ENCODE measurements at regions not wholly inside any gene's neighbourhood (a gene's known extent, or its start where the extent isn't known, plus 50 kb on each side); places are given as distances from the start of the nearest gene placed in this dataset.

DNA sequence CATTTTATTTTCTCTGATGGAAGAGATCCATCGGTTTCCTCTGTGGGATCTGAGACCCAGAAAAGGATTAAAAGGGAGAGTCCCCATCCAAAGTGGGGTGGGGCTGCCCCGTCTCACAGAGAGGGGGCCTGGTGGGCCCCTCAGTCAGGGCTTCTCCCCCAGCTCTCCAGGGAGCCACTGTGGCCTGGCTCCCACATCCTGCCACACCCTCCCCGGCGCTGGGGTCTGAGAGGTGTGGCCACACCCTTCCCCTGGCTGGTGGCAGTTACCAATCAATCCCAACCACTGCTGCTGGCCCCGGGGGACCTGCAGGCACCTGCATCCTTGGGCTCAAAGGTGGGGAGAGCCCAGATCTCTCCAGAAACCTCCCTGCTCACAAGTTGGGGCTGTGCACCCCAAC lies 161.8 kb upstream of the IQSEC1 start:
- WGBS, 2 experiments (ENCODE audit: insufficient coverage in 1 of 2, insufficient read length in 1 of 2): 79 to 84% methylated on average over 2 to 5 of the region's 5 CpGs
- no peak overlapping the region for H3K27ac ChIP-seq (ENCODE audit: low read depth, low read length)
- no peak overlapping the region for H3K4me3 ChIP-seq (ENCODE audit: low read length)
- no peaks in the 10 kb centered on the region for H3K9me3 ChIP-seq (ENCODE audit: control insufficient read depth, low read length)
- Mint-ChIP-seq H3K4me1 (peaks cover 15% of the 10 kb centered on the region), H3K9me3 (no peaks in the 10 kb centered on the region), H3K4me3 (no peak overlapping the region), H3K27ac (peak overlapping the region; percentile 4), H3K36me3 (ENCODE audit: low read depth) (no peaks in the 10 kb centered on the region), H3K27me3 (ENCODE audit: insufficient read depth) (no peaks in the 10 kb centered on the region)
- no peaks in the 10 kb centered on the region for H3K4me1 ChIP-seq (ENCODE audit: control insufficient read depth, insufficient read depth, low read length)
- H3K27me3 ChIP-seq (ENCODE audit: control insufficient read depth, insufficient read depth, low read length, poor library complexity, severe bottlenecking): no peaks in the 10 kb centered on the region
- no peak overlapping the region for H3K9ac ChIP-seq (ENCODE audit: extremely low read depth, low read length, poor library complexity, severe bottlenecking)
- no peak for DNase-seq
- TF ChIP-seq, protein P1, sequence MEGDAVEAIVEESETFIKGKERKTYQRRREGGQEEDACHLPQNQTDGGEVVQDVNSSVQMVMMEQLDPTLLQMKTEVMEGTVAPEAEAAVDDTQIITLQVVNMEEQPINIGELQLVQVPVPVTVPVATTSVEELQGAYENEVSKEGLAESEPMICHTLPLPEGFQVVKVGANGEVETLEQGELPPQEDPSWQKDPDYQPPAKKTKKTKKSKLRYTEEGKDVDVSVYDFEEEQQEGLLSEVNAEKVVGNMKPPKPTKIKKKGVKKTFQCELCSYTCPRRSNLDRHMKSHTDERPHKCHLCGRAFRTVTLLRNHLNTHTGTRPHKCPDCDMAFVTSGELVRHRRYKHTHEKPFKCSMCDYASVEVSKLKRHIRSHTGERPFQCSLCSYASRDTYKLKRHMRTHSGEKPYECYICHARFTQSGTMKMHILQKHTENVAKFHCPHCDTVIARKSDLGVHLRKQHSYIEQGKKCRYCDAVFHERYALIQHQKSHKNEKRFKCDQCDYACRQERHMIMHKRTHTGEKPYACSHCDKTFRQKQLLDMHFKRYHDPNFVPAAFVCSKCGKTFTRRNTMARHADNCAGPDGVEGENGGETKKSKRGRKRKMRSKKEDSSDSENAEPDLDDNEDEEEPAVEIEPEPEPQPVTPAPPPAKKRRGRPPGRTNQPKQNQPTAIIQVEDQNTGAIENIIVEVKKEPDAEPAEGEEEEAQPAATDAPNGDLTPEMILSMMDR (conservative IDR thresholded peaks at IDR 0.05): no peak
- no peaks in the 10 kb centered on the region for H3K36me3 ChIP-seq (ENCODE audit: control insufficient read depth, insufficient read depth, low read length)

DNA sequence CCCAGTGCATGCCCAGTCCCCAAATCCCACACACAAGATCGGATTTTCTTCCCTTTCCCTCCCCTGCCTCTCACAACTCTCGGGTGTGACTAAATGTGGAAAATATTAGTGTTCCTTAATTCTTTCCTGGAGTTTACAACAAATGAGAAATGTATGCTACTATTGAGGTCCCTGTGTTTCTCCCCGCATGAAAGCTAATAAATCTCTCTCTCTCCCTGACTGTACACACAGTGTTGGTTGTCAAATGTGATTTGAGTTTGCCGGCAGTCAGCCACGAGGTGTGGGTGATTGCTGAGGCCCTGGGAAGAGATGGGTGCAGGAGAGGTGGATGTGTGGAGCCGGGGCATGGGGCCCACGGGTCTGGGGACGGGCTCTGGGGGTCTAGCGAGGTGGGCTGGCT lies 161.4 kb upstream of the IQSEC1 start:
- TF ChIP-seq, protein P1 (conservative IDR thresholded peaks at IDR 0.05): no peak
- H3K4me3 Mint-ChIP-seq: no peak overlapping the region
- no peaks in the 10 kb centered on the region for H3K36me3 Mint-ChIP-seq (ENCODE audit: low read depth)
- H3K27me3 Mint-ChIP-seq (ENCODE audit: insufficient read depth): no peaks in the 10 kb centered on the region
- H3K36me3 ChIP-seq (ENCODE audit: control insufficient read depth, insufficient read depth, low read length): no peaks in the 10 kb centered on the region
- H3K27ac ChIP-seq (ENCODE audit: low read depth, low read length): no peak overlapping the region
- peak overlapping the region; percentile 4 for H3K27ac Mint-ChIP-seq
- no peaks in the 10 kb centered on the region for H3K9me3 Mint-ChIP-seq
- no peak overlapping the region for H3K9ac ChIP-seq (ENCODE audit: extremely low read depth, low read length, poor library complexity, severe bottlenecking)
- H3K4me1 Mint-ChIP-seq: peaks cover 15% of the 10 kb centered on the region
- no peaks in the 10 kb centered on the region for H3K4me1 ChIP-seq (ENCODE audit: control insufficient read depth, insufficient read depth, low read length)
- no peaks in the 10 kb centered on the region for H3K9me3 ChIP-seq (ENCODE audit: control insufficient read depth, low read length)
- DNase-seq: no peak
- no peaks in the 10 kb centered on the region for H3K27me3 ChIP-seq (ENCODE audit: control insufficient read depth, insufficient read depth, low read length, poor library complexity, severe bottlenecking)
- no peak overlapping the region for H3K4me3 ChIP-seq (ENCODE audit: low read length)
- WGBS, 2 experiments (ENCODE audit: insufficient coverage in 1 of 2, insufficient read length in 1 of 2): 83 to 90% methylated on average over 1 to 7 of the region's 9 CpGs

DNA sequence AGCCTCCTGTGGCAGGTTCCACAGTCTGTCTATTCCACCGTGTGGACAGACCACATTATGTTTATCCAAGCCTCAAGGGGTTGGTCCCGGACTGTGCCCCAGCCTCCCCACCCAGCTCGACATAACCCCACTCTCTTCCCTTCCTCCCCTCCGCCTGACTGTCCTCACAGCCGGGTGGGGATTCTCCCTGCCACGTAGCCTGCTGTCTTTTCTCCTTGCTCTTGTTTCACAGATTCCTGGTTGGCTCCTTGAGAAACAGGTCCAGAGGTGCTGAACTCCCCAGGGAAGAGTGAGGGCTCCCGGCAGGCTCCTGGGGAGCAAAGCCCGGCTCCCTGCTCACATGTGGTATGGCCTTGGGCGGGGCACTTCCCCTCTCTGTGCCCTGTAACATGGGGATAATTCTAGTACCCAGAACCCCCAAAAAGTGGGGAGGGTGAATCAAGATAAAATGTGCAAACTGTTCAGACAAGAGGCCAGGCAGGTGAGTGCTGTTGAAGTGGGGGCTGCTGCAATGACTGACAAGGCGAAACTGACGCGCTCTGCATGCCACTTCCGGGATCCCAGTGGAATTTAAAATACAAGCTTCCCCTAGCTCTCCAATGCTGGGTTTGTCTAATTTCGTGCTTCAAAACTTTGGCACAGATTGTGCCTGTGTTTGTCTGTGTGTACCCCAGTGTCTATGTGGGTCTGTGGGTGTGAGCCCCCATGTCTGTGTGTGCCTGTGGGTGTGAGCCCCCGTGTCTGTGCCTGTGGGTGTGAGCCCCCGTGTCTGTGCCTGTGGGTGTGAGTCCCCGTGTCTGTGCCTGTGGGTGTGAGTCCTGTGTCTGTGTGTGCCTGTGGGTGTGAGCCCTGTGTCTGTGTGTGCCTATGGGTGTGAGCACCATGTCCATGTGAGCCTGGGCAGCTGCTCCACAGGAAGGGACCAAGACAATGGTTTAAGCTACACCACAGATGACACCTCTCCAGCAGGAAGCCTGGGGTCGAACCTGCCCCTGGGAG lies 160.6 kb upstream of the IQSEC1 start:
- DNase-seq: no peak
- Mint-ChIP-seq H3K36me3 (ENCODE audit: low read depth) (no peaks in the 10 kb centered on the region), H3K4me3 (no peak overlapping the region), H3K27ac (peak overlapping the region; percentile 9), H3K27me3 (ENCODE audit: insufficient read depth) (peaks cover 2% of the 10 kb centered on the region), H3K9me3 (no peaks in the 10 kb centered on the region), H3K4me1 (peaks cover 15% of the 10 kb centered on the region)
- Histone ChIP-seq H3K27ac (ENCODE audit: low read depth, low read length) (no peak overlapping the region), H3K27me3 (ENCODE audit: control insufficient read depth, insufficient read depth, low read length, poor library complexity, severe bottlenecking) (no peaks in the 10 kb centered on the region), H3K9me3 (ENCODE audit: control insufficient read depth, low read length) (no peaks in the 10 kb centered on the region), H3K36me3 (ENCODE audit: control insufficient read depth, insufficient read depth, low read length) (no peaks in the 10 kb centered on the region), H3K4me1 (ENCODE audit: control insufficient read depth, insufficient read depth, low read length) (no peaks in the 10 kb centered on the region), H3K9ac (ENCODE audit: extremely low read depth, low read length, poor library complexity, severe bottlenecking) (no peak overlapping the region), H3K4me3 (ENCODE audit: low read length) (no peak overlapping the region)
- TF ChIP-seq, protein P1 (conservative IDR thresholded peaks at IDR 0.05): no peak
- 83 to 86% methylated on average over 11 to 18 of the region's 18 CpGs for whole genome bisulfite sequencing, 2 experiments (ENCODE audit: insufficient coverage in 1 of 2, insufficient read length in 1 of 2)

Measured in endodermal cell (in vitro differentiated cells).